ENCODE measurements at regions not wholly inside any gene's neighbourhood (a gene's known extent, or its start where the extent isn't known, plus 50 kb on each side); places are given as distances from the start of the nearest gene placed in this dataset.

- DNase-seq (ENCODE audit: low read depth), result no peak
These were observed 273.4 kb downstream of the HAUS1 start for GRCh38 chr18:46377557-46377956.

GRCh38 chr18:46378126-46378863, 274.1 kb downstream of the HAUS1 start:
- no peak for DNase-seq (ENCODE audit: low read depth)

- no peak for DNase-seq (ENCODE audit: low read depth)
These were observed 274.7 kb downstream of the HAUS1 start for GRCh38 chr18:46378864-46379207.

GRCh38 chr18:46379323-46379950, 275.3 kb downstream of the HAUS1 start:
- no peak for DNase-seq (ENCODE audit: low read depth)

- no peak for DNase-seq (ENCODE audit: low read depth)
These were observed 271.9 kb downstream of the LOXHD1 start for GRCh38 chr18:46385124-46385523.

- DNase-seq (ENCODE audit: low read depth), result no peak
These were observed 270.2 kb downstream of the LOXHD1 start for GRCh38 chr18:46386788-46387187.

GRCh38 chr18:46387441-46388131, 269.4 kb downstream of the LOXHD1 start:
- no peak for DNase-seq (ENCODE audit: low read depth)

GRCh38 chr18:46388286-46388685, 268.7 kb downstream of the LOXHD1 start:
- DNase-seq (ENCODE audit: low read depth), result no peak

GRCh38 chr18:46392576-46392975, 264.4 kb downstream of the LOXHD1 start:
- no peak for DNase-seq (ENCODE audit: low read depth)

GRCh38 chr18:46393230-46393629, 263.8 kb downstream of the LOXHD1 start:
- DNase-seq (ENCODE audit: low read depth), result no peak

GRCh38 chr18:46393961-46394360, 263.1 kb downstream of the LOXHD1 start:
- no peak for DNase-seq (ENCODE audit: low read depth)

- DNase-seq (ENCODE audit: low read depth), result no peak
These were observed 261.2 kb downstream of the LOXHD1 start for GRCh38 chr18:46395795-46396194.

- DNase-seq (ENCODE audit: low read depth), result no peak
These were observed 259.8 kb downstream of the LOXHD1 start for GRCh38 chr18:46397174-46397573.

- no peak for DNase-seq (ENCODE audit: low read depth)
These were observed 259.0 kb downstream of the LOXHD1 start for GRCh38 chr18:46398005-46398404.

GRCh38 chr18:46398625-46399024, 258.4 kb downstream of the LOXHD1 start:
- no peak for DNase-seq (ENCODE audit: low read depth)

- no peak for DNase-seq (ENCODE audit: low read depth)
These were observed 257.7 kb downstream of the LOXHD1 start for GRCh38 chr18:46399303-46399702.

- no peak for DNase-seq (ENCODE audit: low read depth)
These were observed 256.6 kb downstream of the LOXHD1 start for GRCh38 chr18:46400449-46400848.

- DNase-seq (ENCODE audit: low read depth), result no peak
These were observed 255.4 kb downstream of the LOXHD1 start for GRCh38 chr18:46401486-46402070.

- DNase-seq (ENCODE audit: low read depth), result peak; percentile 7
These were observed 254.6 kb downstream of the LOXHD1 start for GRCh38 chr18:46402396-46402795.

GRCh38 chr18:46402945-46403344, 254.1 kb downstream of the LOXHD1 start:
- DNase-seq (ENCODE audit: low read depth), result no peak

GRCh38 chr18:46405832-46406538, 251.0 kb downstream of the LOXHD1 start:
- DNase-seq (ENCODE audit: low read depth), result no peak

- DNase-seq (ENCODE audit: low read depth), result no peak
These were observed 250.5 kb downstream of the LOXHD1 start for GRCh38 chr18:46406539-46406932.
